PC-9 (cell line): ENCODE measurements at regions not wholly inside any gene's neighbourhood (a gene's known extent, or its start where the extent isn't known, plus 50 kb on each side); places are given as distances from the start of the nearest gene placed in this dataset.

Experiments used
- EZH2 ChIP-seq: fragments of 200-600 bp; sonication (generic); IDR thresholded peaks from 2 replicates; pipeline ENCODE4 v1.8.0; 2017; ENCODE audit warnings: antibody characterized with exemption, low read depth
- TF ChIP-seq, protein P1 (sequence below): fragments of 200-600 bp; sonication (generic); conservative IDR thresholded peaks from 2 replicates; pipeline ENCODE4 v1.6.1; 2017; ENCODE audit warnings: mixed run types, antibody characterized with exemption, mild to moderate bottlenecking, moderate library complexity

GRCh38 chr14:62558451-62558850 lies 486.8 kb downstream of the KCNH5 start:
- TF ChIP-seq, protein P1, sequence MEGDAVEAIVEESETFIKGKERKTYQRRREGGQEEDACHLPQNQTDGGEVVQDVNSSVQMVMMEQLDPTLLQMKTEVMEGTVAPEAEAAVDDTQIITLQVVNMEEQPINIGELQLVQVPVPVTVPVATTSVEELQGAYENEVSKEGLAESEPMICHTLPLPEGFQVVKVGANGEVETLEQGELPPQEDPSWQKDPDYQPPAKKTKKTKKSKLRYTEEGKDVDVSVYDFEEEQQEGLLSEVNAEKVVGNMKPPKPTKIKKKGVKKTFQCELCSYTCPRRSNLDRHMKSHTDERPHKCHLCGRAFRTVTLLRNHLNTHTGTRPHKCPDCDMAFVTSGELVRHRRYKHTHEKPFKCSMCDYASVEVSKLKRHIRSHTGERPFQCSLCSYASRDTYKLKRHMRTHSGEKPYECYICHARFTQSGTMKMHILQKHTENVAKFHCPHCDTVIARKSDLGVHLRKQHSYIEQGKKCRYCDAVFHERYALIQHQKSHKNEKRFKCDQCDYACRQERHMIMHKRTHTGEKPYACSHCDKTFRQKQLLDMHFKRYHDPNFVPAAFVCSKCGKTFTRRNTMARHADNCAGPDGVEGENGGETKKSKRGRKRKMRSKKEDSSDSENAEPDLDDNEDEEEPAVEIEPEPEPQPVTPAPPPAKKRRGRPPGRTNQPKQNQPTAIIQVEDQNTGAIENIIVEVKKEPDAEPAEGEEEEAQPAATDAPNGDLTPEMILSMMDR, result no peak
- no peak for TF ChIP-seq EZH2
